HG03108 (cell line): ENCODE measurements at regions not wholly inside any gene's neighbourhood (a gene's known extent, or its start where the extent isn't known, plus 50 kb on each side); places are given as distances from the start of the nearest gene placed in this dataset.
A peak's percentile ranks its signal among the peaks of the same experiment; 100 is the strongest.

Experiments used
- ATAC-seq: cut with Tn5 transposase; IDR thresholded peaks from one replicate; pipeline ENCODE4 v1.9.1; 2021; ENCODE audit warnings: moderate library complexity; ENCODE audit not compliant: unreplicated experiment

- no peak for ATAC-seq
These were observed 477.4 kb upstream of the WWC1 start for GRCh38 chr5:167814040-167814439.

GRCh38 chr5:167814828-167815227, 476.6 kb upstream of the WWC1 start:
- ATAC-seq, result no peak

GRCh38 chr5:167816354-167816753, 475.1 kb upstream of the WWC1 start:
- no peak for ATAC-seq

GRCh38 chr5:167816864-167817263, 474.6 kb upstream of the WWC1 start:
- no peak for ATAC-seq

GRCh38 chr5:167819406-167819805, 472.0 kb upstream of the WWC1 start:
- peak; percentile 93 for ATAC-seq

GRCh38 chr5:167820101-167820990, 471.1 kb upstream of the WWC1 start:
- ATAC-seq, result no peak

- ATAC-seq, result no peak
These were observed 470.3 kb upstream of the WWC1 start for GRCh38 chr5:167821151-167821550.

GRCh38 chr5:167821669-167822068, 469.8 kb upstream of the WWC1 start:
- no peak for ATAC-seq

GRCh38 chr5:167822241-167822640, 469.2 kb upstream of the WWC1 start:
- ATAC-seq, result no peak

GRCh38 chr5:167823405-167823804, 468.0 kb upstream of the WWC1 start:
- ATAC-seq, result no peak

- ATAC-seq, result no peak
These were observed 463.7 kb upstream of the WWC1 start for GRCh38 chr5:167827766-167828165.

GRCh38 chr5:167831754-167832504, 459.5 kb upstream of the WWC1 start:
- no peak for ATAC-seq

- no peak for ATAC-seq
These were observed 458.8 kb upstream of the WWC1 start for GRCh38 chr5:167832609-167833008.

GRCh38 chr5:167833456-167833855, 458.0 kb upstream of the WWC1 start:
- no peak for ATAC-seq

- no peak for ATAC-seq
These were observed 456.3 kb upstream of the WWC1 start for GRCh38 chr5:167835146-167835545.

- ATAC-seq, result no peak
These were observed 454.3 kb upstream of the WWC1 start for GRCh38 chr5:167837127-167837526.

GRCh38 chr5:167839065-167839464, 452.4 kb upstream of the WWC1 start:
- no peak for ATAC-seq

- ATAC-seq, result no peak
These were observed 450.8 kb upstream of the WWC1 start for GRCh38 chr5:167840527-167841130.

GRCh38 chr5:167843881-167844572, 447.4 kb upstream of the WWC1 start:
- no peak for ATAC-seq

GRCh38 chr5:167845952-167846351, 445.5 kb upstream of the WWC1 start:
- no peak for ATAC-seq

- no peak for ATAC-seq
These were observed 441.6 kb upstream of the WWC1 start for GRCh38 chr5:167849874-167850273.
